ENCODE measurements at regions not wholly inside any gene's neighbourhood (a gene's known extent, or its start where the extent isn't known, plus 50 kb on each side); places are given as distances from the start of the nearest gene placed in this dataset.

- Mint-ChIP-seq H3K4me1 (peaks cover 41 to 52% of the 10 kb centered on the region in 2 experiments), H3K36me3 (ENCODE audit: insufficient read depth in 1 of 3, low read depth in 3 of 3) (no peaks in the 10 kb centered on the region), H3K4me3 (no peak overlapping the region), H3K27ac (no peak overlapping the region), H3K27me3 (ENCODE audit: low read depth) (no peaks in the 10 kb centered on the region), H3K9me3 (no peaks in the 10 kb centered on the region; a peak in 1 of 5 replicates)
- TF ChIP-seq, protein P1, sequence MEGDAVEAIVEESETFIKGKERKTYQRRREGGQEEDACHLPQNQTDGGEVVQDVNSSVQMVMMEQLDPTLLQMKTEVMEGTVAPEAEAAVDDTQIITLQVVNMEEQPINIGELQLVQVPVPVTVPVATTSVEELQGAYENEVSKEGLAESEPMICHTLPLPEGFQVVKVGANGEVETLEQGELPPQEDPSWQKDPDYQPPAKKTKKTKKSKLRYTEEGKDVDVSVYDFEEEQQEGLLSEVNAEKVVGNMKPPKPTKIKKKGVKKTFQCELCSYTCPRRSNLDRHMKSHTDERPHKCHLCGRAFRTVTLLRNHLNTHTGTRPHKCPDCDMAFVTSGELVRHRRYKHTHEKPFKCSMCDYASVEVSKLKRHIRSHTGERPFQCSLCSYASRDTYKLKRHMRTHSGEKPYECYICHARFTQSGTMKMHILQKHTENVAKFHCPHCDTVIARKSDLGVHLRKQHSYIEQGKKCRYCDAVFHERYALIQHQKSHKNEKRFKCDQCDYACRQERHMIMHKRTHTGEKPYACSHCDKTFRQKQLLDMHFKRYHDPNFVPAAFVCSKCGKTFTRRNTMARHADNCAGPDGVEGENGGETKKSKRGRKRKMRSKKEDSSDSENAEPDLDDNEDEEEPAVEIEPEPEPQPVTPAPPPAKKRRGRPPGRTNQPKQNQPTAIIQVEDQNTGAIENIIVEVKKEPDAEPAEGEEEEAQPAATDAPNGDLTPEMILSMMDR (conservative IDR thresholded peaks at IDR 0.05) = no peak
- Histone ChIP-seq H3K27me3 (ENCODE audit: insufficient read depth, low read length) (no peaks in the 10 kb centered on the region), H2BK120ac (ENCODE audit: low read depth, low read length, poor library complexity, severe bottlenecking) (no peak overlapping the region), H2BK5ac (ENCODE audit: insufficient read length, low read length) (no peak overlapping the region), H2BK20ac (ENCODE audit: low read depth, low read length, poor library complexity, severe bottlenecking) (no peak overlapping the region), H3K79me2 (ENCODE audit: insufficient read depth, low read length) (no peaks in the 10 kb centered on the region), H4K5ac (ENCODE audit: insufficient read length, low read depth, low read length) (no peak overlapping the region), H2BK15ac (ENCODE audit: low read depth, low read length) (no peak overlapping the region), H2AFZ (ENCODE audit: low read length) (no peak overlapping the region), H3K4ac (ENCODE audit: low read depth, low read length) (no peak overlapping the region), H3T11ph (ENCODE audit: low read length) (no peak overlapping the region), H3K56ac (ENCODE audit: insufficient read length, low read depth, low read length) (no peak overlapping the region), H4K8ac (replicated peaks; ENCODE audit: insufficient read length, low read depth, low read length) (no peak overlapping the region), H3K4me1 (ENCODE audit: insufficient read depth, low read length) (peaks cover 11% of the 10 kb centered on the region), H3K18ac (ENCODE audit: insufficient read length, low read depth, low read length) (no peak overlapping the region), H3K23me2 (ENCODE audit: insufficient read length, low read depth, low read length, poor library complexity, severe bottlenecking) (no peaks in the 10 kb centered on the region), H4K20me1 (ENCODE audit: control insufficient read depth, insufficient read depth, insufficient read length) (no peaks in the 10 kb centered on the region), H3K4me2 (ENCODE audit: insufficient read depth, insufficient read length, low read length) (no peak overlapping the region), H3K79me1 (ENCODE audit: insufficient read depth, low read depth, low read length, poor library complexity, severe bottlenecking) (no peaks in the 10 kb centered on the region), H4K91ac (ENCODE audit: insufficient read length, low read depth, low read length) (no peak overlapping the region), H3K9ac (ENCODE audit: extremely low read depth, insufficient read length, low read length) (no peak overlapping the region), H3K9me3 (ENCODE audit: control insufficient read depth, low read depth, low read length) (no peaks in the 10 kb centered on the region), H3K14ac (ENCODE audit: insufficient read depth, low read length) (no peak overlapping the region), H3K27ac (ENCODE audit: insufficient read length, low read depth, low read length) (no peak overlapping the region), H2BK12ac (ENCODE audit: insufficient read length, low read depth, low read length) (no peak overlapping the region), H2AK5ac (ENCODE audit: insufficient read length, low read length) (no peak overlapping the region), H3K23ac (ENCODE audit: insufficient read length, low read depth, low read length) (no peak overlapping the region)
- no CpG with 5 or more reads among the region's 2 CpGs for WGBS (ENCODE audit: extremely low coverage, insufficient read length, low lambda C conversion rate)
- no peak for DNase-seq
Observed at GRCh38 chr3:18239674-18240073, 185.5 kb downstream of the SATB1 start.
